ENCODE measurements at regions not wholly inside any gene's neighbourhood (a gene's known extent, or its start where the extent isn't known, plus 50 kb on each side); places are given as distances from the start of the nearest gene placed in this dataset.
A peak's percentile ranks its signal among the peaks of the same experiment; 100 is the strongest.

- no peak overlapping the region for H3K27ac ChIP-seq (ENCODE audit: low read depth in 1 of 2, low read length in 2 of 2)
- 79% methylated on average over 6 of the region's 6 CpGs for WGBS
- no peaks in the 10 kb centered on the region for H3K4me1 ChIP-seq (ENCODE audit: control insufficient read depth in 4 of 4, insufficient read depth in 4 of 4, low read length in 3 of 4)
- no peak overlapping the region for H3K4me3 ChIP-seq (ENCODE audit: low read depth in 1 of 3, low read length in 3 of 3)
- H3K9ac ChIP-seq (ENCODE audit: low read depth in 1 of 2, low read length in 2 of 2) = no peak overlapping the region
- TF ChIP-seq HNF4G (IDR thresholded peaks at IDR 0.05) (no peak), EGR1 (IDR thresholded peaks at IDR 0.05; ENCODE audit: low read depth in 2 of 2) (no peak), RAD21 (IDR thresholded peaks at IDR 0.05) (no peak), RXRA (IDR thresholded peaks at IDR 0.05) (no peak), NR2F2 (IDR thresholded peaks at IDR 0.05) (no peak), GABPA (IDR thresholded peaks at IDR 0.05 in 1 of 2, conservative IDR thresholded peaks at IDR 0.05 in 1 of 2) (no peak)
- no peaks in the 10 kb centered on the region for H3K9me3 ChIP-seq (ENCODE audit: control insufficient read depth in 4 of 4, low read length in 3 of 4)
- no peak for DNase-seq (ENCODE audit: low spot score)
- no peaks in the 10 kb centered on the region for H3K36me3 ChIP-seq (ENCODE audit: control insufficient read depth in 4 of 4, insufficient read depth in 3 of 4, low read depth in 1 of 4, low read length in 3 of 4)
- H3K27me3 ChIP-seq (ENCODE audit: control insufficient read depth in 4 of 4, insufficient read depth in 4 of 4, low read length in 3 of 4) = no peaks in the 10 kb centered on the region
These were observed 55.4 kb upstream of the RNF32 start for GRCh38 chr7:156585025-156585648.

DNA sequence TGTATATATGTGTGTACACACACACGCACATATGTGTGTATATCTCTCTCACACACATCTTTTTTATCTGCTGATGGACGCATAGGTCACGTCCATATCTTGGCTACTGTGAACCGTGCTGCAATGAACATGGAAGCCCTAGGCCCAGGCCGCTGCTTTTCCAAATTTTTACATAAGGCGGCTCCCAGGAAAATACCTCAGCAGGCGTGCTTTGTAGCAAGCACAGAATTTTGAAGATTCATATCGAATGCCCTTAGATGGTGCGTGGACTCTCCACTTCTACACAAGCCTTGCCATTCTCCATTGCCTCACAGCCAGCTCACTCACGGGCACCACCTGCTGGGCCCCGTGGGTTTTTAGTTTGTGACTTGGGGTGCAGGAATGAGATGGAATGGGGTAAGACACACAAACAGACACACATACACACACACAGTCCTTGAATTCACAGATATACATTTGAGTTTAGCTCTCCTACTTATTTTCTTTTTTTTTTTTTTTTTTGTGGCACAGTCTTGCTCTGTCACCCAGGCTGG lies 57.9 kb upstream of the RNF32 start:
- no peak for DNase-seq (ENCODE audit: low spot score)
- no peak overlapping the region for H3K9ac ChIP-seq (ENCODE audit: low read depth in 1 of 2, low read length in 2 of 2)
- TF ChIP-seq YY1 (IDR thresholded peaks at IDR 0.05) (no peak), RAD21 (IDR thresholded peaks at IDR 0.05) (peak in 1 of 2 donors; percentile 9)
- H3K4me3 ChIP-seq (ENCODE audit: low read depth in 1 of 3, low read length in 3 of 3) = no peak overlapping the region
- WGBS = 96% methylated on average over 11 of the region's 11 CpGs
- H3K4me1 ChIP-seq (ENCODE audit: control insufficient read depth in 4 of 4, insufficient read depth in 4 of 4, low read length in 3 of 4) = no peaks in the 10 kb centered on the region
- no peaks in the 10 kb centered on the region for H3K27me3 ChIP-seq (ENCODE audit: control insufficient read depth in 4 of 4, insufficient read depth in 4 of 4, low read length in 3 of 4)
- no peaks in the 10 kb centered on the region for H3K36me3 ChIP-seq (ENCODE audit: control insufficient read depth in 4 of 4, insufficient read depth in 3 of 4, low read depth in 1 of 4, low read length in 3 of 4)
- no peak overlapping the region for H3K27ac ChIP-seq (ENCODE audit: low read depth in 1 of 2, low read length in 2 of 2)
- no peaks in the 10 kb centered on the region for H3K9me3 ChIP-seq (ENCODE audit: control insufficient read depth in 4 of 4, low read length in 3 of 4)

DNA sequence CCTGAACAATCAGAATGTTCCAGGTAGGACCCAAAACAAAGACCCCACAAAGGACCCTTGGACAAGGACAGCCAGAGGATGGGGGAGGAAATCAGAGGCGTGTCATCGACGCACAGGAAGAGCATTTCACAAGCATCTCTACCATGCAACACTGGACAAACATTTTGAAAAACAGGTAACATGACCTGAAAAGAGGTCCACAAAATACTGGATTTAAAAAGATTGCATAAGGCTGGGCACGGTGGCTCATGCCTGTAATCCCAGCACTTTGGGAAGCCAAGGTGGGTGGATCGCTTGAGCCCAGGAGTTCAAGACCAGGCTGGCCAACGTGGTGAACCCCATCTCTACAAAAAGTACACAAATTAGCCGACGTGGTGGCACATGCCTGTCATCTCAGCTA lies 60.5 kb upstream of the RNF32 start:
- Histone ChIP-seq H3K9me3 (ENCODE audit: control insufficient read depth in 4 of 4, low read length in 3 of 4) (no peaks in the 10 kb centered on the region), H3K27ac (ENCODE audit: low read depth in 1 of 2, low read length in 2 of 2) (no peak overlapping the region), H3K4me3 (ENCODE audit: low read depth in 1 of 3, low read length in 3 of 3) (no peak overlapping the region), H3K36me3 (ENCODE audit: control insufficient read depth in 4 of 4, insufficient read depth in 3 of 4, low read depth in 1 of 4, low read length in 3 of 4) (no peaks in the 10 kb centered on the region), H3K4me1 (ENCODE audit: control insufficient read depth in 4 of 4, insufficient read depth in 4 of 4, low read length in 3 of 4) (no peaks in the 10 kb centered on the region), H3K9ac (ENCODE audit: low read depth in 1 of 2, low read length in 2 of 2) (no peak overlapping the region), H3K27me3 (ENCODE audit: control insufficient read depth in 4 of 4, insufficient read depth in 4 of 4, low read length in 3 of 4) (no peaks in the 10 kb centered on the region)
- 43% methylated on average over 8 of the region's 8 CpGs for whole genome bisulfite sequencing
- TF ChIP-seq SP1 (IDR thresholded peaks at IDR 0.05) (peak; percentile 39), HNF4A (conservative IDR thresholded peaks at IDR 0.05) (peak; percentile 33 to 38), RAD21 (IDR thresholded peaks at IDR 0.05) (peak in 1 of 2 donors; percentile 5), FOXA1 (IDR thresholded peaks at IDR 0.05) (no peak), YY1 (IDR thresholded peaks at IDR 0.05) (no peak), NR2F2 (IDR thresholded peaks at IDR 0.05) (no peak), RXRA (IDR thresholded peaks at IDR 0.05) (peak in 1 of 2 donors; percentile 62)
- DNase-seq (ENCODE audit: low spot score) = no peak

GRCh38 chr7:156579566-156579965 lies 61.0 kb upstream of the RNF32 start:
- no peaks in the 10 kb centered on the region for H3K27me3 ChIP-seq (ENCODE audit: control insufficient read depth in 4 of 4, insufficient read depth in 4 of 4, low read length in 3 of 4)
- no peak overlapping the region for H3K27ac ChIP-seq (ENCODE audit: low read depth in 1 of 2, low read length in 2 of 2)
- no peaks in the 10 kb centered on the region for H3K4me1 ChIP-seq (ENCODE audit: control insufficient read depth in 4 of 4, insufficient read depth in 4 of 4, low read length in 3 of 4)
- WGBS = 89% methylated on average over 8 of the region's 8 CpGs
- no peak overlapping the region for H3K4me3 ChIP-seq (ENCODE audit: low read depth in 1 of 3, low read length in 3 of 3)
- no peak overlapping the region for H3K9ac ChIP-seq (ENCODE audit: low read depth in 1 of 2, low read length in 2 of 2)
- TF ChIP-seq, protein P1, sequence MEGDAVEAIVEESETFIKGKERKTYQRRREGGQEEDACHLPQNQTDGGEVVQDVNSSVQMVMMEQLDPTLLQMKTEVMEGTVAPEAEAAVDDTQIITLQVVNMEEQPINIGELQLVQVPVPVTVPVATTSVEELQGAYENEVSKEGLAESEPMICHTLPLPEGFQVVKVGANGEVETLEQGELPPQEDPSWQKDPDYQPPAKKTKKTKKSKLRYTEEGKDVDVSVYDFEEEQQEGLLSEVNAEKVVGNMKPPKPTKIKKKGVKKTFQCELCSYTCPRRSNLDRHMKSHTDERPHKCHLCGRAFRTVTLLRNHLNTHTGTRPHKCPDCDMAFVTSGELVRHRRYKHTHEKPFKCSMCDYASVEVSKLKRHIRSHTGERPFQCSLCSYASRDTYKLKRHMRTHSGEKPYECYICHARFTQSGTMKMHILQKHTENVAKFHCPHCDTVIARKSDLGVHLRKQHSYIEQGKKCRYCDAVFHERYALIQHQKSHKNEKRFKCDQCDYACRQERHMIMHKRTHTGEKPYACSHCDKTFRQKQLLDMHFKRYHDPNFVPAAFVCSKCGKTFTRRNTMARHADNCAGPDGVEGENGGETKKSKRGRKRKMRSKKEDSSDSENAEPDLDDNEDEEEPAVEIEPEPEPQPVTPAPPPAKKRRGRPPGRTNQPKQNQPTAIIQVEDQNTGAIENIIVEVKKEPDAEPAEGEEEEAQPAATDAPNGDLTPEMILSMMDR (IDR thresholded peaks at IDR 0.05; ENCODE audit: low read depth, low read length, missing input control) = no peak
- no peak for TF ChIP-seq TAF1 (conservative IDR thresholded peaks at IDR 0.05)
- DNase-seq (ENCODE audit: low spot score) = no peak
- H3K36me3 ChIP-seq (ENCODE audit: control insufficient read depth in 4 of 4, insufficient read depth in 3 of 4, low read depth in 1 of 4, low read length in 3 of 4) = no peaks in the 10 kb centered on the region
- H3K9me3 ChIP-seq (ENCODE audit: control insufficient read depth in 4 of 4, low read length in 3 of 4) = no peaks in the 10 kb centered on the region
